Uterus (tissue), 2 donors: ENCODE measurements at regions not wholly inside any gene's neighbourhood (a gene's known extent, or its start where the extent isn't known, plus 50 kb on each side); places are given as distances from the start of the nearest gene placed in this dataset.

Experiments
- POLR2A ChIP-seq, 2 donors: fragments of 450-650 bp; IDR thresholded peaks; one replicate each; pipeline ENCODE4 v1.6.1; 2016; ENCODE audit warnings: antibody characterized with exemption in 2 of 2, mild to moderate bottlenecking in 1 of 2, moderate library complexity in 1 of 2
- TF ChIP-seq, protein P1 (sequence below), 4 experiments: fragments of 200-600 bp in 2 of 4; fragments of 450-650 bp in 2 of 4; sonication (generic) in 2 of 4; IDR thresholded peaks; one replicate each; pipeline ENCODE4 v1.5.1; 2016 to 2019; ENCODE audit warnings: antibody characterized with exemption in 4 of 4, mild to moderate bottlenecking in 2 of 4, moderate library complexity in 1 of 4

DNA sequence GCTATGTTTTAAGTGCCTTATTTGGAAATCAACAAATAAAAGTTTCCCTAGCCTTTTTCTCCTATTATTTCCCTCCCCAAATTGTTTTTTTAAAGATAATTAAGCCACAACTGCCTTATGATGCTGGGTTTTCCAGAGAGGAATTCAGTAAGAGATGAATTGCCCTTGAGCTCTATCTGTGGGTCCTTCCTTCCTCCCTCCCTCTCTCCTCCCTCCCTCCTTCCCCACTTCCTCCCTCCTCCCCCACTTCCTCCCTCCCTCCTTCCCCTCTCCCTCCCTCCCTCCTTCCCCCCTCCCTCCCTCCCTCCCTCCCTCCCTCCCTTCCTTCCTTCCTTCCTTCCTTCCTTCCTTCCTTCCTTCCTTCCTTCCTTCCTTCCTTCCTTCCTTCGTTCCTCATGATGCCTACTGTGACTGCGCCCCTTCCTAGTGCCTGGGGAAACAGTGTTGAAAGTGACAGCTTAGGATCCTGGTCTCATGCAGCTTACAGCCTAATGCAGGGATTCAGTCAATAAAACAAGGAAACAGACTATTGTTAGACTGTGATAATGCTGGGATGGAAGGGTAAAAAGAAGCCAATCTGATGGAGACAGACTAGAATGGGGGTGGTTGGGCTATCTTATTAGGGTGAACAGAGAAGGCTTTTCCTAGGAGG, 1417.1 kb downstream of the AACS start:
- TF ChIP-seq, protein P1, sequence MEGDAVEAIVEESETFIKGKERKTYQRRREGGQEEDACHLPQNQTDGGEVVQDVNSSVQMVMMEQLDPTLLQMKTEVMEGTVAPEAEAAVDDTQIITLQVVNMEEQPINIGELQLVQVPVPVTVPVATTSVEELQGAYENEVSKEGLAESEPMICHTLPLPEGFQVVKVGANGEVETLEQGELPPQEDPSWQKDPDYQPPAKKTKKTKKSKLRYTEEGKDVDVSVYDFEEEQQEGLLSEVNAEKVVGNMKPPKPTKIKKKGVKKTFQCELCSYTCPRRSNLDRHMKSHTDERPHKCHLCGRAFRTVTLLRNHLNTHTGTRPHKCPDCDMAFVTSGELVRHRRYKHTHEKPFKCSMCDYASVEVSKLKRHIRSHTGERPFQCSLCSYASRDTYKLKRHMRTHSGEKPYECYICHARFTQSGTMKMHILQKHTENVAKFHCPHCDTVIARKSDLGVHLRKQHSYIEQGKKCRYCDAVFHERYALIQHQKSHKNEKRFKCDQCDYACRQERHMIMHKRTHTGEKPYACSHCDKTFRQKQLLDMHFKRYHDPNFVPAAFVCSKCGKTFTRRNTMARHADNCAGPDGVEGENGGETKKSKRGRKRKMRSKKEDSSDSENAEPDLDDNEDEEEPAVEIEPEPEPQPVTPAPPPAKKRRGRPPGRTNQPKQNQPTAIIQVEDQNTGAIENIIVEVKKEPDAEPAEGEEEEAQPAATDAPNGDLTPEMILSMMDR (IDR thresholded peaks at IDR 0.05) = no peak
- TF ChIP-seq POLR2A (IDR thresholded peaks at IDR 0.05) = no peak
